SK-N-MC (cell line): ENCODE measurements at regions not wholly inside any gene's neighbourhood (a gene's known extent, or its start where the extent isn't known, plus 50 kb on each side); places are given as distances from the start of the nearest gene placed in this dataset.
"Not testable (repeated sequence)": the region's sequence is repeated elsewhere in the genome, so short reads cannot be mapped to it uniquely, and the experiment has no call there.

Source experiments
- DNase-seq: peaks from one replicate; pipeline ENCODE4 v3.0.0-alpha.2; 2011; ENCODE audit warnings: low read depth, low spot score
- H3K27ac ChIP-seq: fragments of 200-600 bp; sonication (generic); 2 replicates; pipeline ENCODE4 v1.5.1; 2016; ENCODE audit warnings: mixed run types
- H3K36me3 ChIP-seq: fragments of 200-600 bp; sonication (generic); 2 replicates; pipeline ENCODE4 v1.6.1; 2017; ENCODE audit warnings: antibody characterized with exemption, low read length, mixed read lengths; ENCODE audit not compliant: insufficient read depth
- H3K4me3 ChIP-seq: fragments of 200-600 bp; sonication (generic); 2 replicates; pipeline ENCODE4 v1.5.1; 2016
- H3K9ac ChIP-seq: fragments of 200-600 bp; sonication (generic); 2 replicates; pipeline ENCODE4 v1.8.0; 2017; ENCODE audit warnings: mixed run types, mixed read lengths; ENCODE audit not compliant: insufficient read length
- H3K9me3 ChIP-seq: fragments of 200-600 bp; sonication (generic); 2 replicates; pipeline ENCODE4 v1.6.1; 2017; ENCODE audit warnings: low read depth, mild to moderate bottlenecking, antibody characterized with exemption, low read length, moderate library complexity, mixed read lengths
- EZH2 ChIP-seq: fragments of 200-600 bp; sonication (generic); IDR thresholded peaks from one replicate; pipeline ENCODE4 v1.6.1; 2017; ENCODE audit warnings: antibody characterized with exemption
- FOXP2 ChIP-seq: optimal IDR thresholded peaks from 2 replicates; pipeline ENCODE3; 2011; ENCODE audit warnings: mild to moderate bottlenecking, moderate library complexity; ENCODE audit not compliant: insufficient read depth; ENCODE audit errors: extremely low read length, control extremely low read depth
- POLR2AphosphoS5 ChIP-seq: IDR thresholded peaks from 2 replicates; pipeline ENCODE4 v1.6.1; 2012; ENCODE audit warnings: mild to moderate bottlenecking, low read depth, low read length, borderline replicate concordance

DNA sequence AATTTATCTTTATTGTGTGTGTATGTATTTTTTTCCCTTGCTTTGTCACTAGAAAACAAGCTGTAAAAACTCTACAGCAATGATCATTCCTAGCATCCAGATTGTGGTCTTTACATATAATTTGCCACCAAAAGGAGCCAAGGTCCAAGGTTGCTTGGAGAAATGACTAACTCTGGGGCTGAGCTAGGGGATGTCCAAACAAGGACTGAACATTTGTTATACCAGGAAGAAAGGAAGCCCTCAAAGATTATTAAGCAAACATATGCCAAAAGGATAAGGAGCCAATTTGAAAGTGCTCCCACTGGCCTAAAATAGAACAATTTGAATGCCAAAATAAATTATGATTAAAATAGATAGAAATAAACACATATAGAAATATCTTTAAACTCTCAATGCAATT is 293.3 kb downstream of the ZIC1 start:
- H3K27ac ChIP-seq: no peak overlapping the region

DNA sequence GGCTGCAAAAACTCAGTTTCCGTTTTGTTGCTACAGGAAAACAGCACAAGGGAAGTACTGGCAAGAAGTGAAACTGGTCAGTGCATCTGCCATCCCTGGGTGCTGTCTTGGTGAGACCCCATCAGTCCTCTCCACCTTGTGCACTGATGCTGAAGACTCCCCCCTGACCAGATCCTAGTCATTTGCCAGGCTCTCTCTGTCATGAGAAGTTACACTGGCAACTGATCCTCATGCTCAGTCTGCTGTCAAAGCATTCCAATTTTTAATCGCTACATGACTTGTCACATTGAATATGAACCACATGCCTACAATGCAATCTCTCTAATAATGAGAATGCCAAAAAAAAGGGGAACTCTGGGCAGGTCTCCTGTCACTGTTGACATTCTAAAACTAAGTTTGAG is 296.5 kb downstream of the ZIC1 start:
- Histone ChIP-seq H3K4me3 (no peak overlapping the region), H3K9me3 (no peaks in the 10 kb centered on the region), H3K36me3 (no peaks in the 10 kb centered on the region), H3K9ac (no peak overlapping the region), H3K27ac (no peak overlapping the region)
- TF ChIP-seq POLR2AphosphoS5 (no peak), EZH2 (no peak), FOXP2 (no peak)
- DNase-seq: no peak

More for the DNA sequence above, 293.3 kb downstream of the ZIC1 start:
- Histone ChIP-seq H3K4me3 (no peak overlapping the region), H3K36me3 (no peaks in the 10 kb centered on the region), H3K9ac (no peak overlapping the region), H3K9me3 (no peaks in the 10 kb centered on the region)
- DNase-seq: no peak
- TF ChIP-seq POLR2AphosphoS5 (no peak), EZH2 (no peak), FOXP2 (no peak)

DNA sequence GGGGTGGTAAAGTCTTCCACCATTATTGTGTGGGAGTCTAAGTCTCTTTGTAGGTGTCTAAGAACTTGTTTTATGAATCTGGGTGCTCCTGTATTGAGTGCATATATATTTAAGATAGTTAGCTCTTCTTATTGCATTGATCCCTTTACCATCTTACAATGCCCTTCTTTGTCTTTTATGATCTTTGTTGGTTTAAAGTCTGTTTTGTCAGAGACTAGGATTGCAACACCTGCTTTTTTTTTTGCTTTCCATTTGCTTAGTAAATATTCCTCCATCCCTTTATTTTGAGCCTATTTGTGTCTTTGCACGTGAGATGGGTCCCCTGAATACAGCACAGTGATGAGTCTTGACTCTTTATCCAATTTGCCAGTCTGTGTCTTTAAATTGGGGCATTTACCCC is 301.6 kb downstream of the ZIC1 start:
- H3K36me3 ChIP-seq, H3K4me3 ChIP-seq, DNase-seq, H3K9me3 ChIP-seq, H3K9ac ChIP-seq, H3K27ac ChIP-seq: not testable (repeated sequence)

DNA sequence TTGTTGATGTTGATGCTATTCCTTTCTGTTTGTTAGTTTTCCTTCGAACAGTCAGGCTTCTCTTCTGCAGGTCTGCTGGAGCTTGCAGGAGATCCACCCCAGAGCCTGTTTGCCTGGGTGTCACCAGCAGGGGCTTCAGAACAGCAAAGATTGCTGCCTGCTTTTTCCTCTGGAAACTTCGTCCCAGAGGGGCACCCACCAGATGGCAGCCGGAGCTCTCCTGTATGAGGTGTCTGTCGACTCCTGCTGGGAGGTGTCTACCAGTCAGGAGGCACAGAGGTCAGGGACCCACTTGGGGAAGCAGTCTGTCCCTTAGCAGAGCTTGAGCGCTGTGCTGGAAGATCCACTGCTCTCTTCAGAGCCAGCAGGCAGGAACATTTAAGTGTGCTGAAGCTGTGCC is 303.2 kb downstream of the ZIC1 start:
- no peak overlapping the region for H3K4me3 ChIP-seq
- H3K9ac ChIP-seq: no peak overlapping the region
- no peak overlapping the region for H3K27ac ChIP-seq
- TF ChIP-seq FOXP2 (no peak), EZH2 (no peak), POLR2AphosphoS5 (no peak)
- H3K36me3 ChIP-seq: no peaks in the 10 kb centered on the region
- no peak for DNase-seq
- no peaks in the 10 kb centered on the region for H3K9me3 ChIP-seq

DNA sequence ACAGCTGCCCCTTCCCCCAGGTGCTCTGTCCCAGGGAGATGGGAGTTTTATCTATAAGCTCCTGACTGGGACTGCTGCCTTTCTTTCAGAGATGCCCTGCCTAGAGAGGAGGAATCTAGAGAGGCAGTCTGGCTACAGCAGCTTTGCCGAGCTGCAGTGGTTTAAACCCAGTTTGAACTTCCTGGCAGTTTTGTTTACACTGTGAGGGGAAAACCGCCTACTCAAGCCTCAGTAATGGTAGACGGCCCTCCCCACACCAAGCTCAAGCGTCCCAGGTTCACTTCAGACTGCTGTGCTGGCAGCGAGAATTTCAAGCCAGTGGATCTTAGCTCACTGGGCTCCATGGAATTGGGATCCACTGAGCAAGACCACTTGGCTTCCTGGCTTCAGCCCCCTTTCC is 303.6 kb downstream of the ZIC1 start:
- H3K27ac ChIP-seq, DNase-seq, H3K36me3 ChIP-seq, H3K9ac ChIP-seq, H3K4me3 ChIP-seq, H3K9me3 ChIP-seq: not testable (repeated sequence)

DNA sequence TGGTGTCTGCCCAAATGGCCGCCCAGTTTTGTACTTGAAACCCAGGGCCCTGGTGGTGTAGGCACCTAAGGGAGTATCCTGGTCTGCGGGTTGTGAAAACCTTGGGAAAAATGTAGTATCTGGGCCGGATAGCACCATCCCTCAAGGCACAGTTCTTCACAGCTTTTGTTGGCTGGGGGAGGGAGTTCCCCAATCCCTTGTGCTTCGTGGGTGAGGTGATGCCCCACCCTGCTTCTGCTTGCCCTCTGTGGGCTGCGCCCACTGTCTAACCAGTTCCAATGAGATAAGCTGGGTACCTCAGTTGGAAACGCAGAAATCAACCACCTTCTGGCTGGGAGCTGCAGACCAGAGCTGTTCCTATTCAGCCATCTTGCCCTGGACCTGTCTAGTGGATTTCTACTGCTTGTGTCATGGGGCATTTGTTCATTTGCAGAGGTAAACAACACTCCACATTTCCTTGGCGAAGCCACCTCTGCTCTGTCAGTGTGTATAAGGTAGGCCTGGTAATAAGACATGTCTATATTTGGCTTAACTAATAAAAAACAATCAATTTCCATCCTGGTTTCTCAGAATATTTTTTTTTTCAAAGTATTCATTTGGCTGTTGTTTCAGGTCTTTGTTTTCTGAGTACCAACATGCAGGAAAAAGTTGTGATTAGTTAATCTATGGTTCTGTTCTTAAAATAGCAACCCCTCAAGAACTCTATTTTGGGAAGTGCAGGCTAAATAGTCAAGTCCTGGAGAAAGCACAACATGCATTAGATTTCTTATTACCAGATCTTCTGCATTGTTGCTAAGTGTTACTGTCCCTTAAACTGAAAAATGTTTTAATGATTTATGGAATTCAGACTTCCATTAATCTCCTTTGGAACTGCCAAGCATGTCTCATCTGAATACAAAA is 304.3 kb downstream of the ZIC1 start:
- no peak overlapping the region for H3K9ac ChIP-seq
- H3K36me3 ChIP-seq: no peaks in the 10 kb centered on the region
- H3K27ac ChIP-seq: no peak overlapping the region
- no peak overlapping the region for H3K4me3 ChIP-seq
- H3K9me3 ChIP-seq: no peaks in the 10 kb centered on the region
- DNase-seq: no peak
- no peak for TF ChIP-seq EZH2
- no peak for TF ChIP-seq POLR2AphosphoS5
- TF ChIP-seq FOXP2: no peak

DNA sequence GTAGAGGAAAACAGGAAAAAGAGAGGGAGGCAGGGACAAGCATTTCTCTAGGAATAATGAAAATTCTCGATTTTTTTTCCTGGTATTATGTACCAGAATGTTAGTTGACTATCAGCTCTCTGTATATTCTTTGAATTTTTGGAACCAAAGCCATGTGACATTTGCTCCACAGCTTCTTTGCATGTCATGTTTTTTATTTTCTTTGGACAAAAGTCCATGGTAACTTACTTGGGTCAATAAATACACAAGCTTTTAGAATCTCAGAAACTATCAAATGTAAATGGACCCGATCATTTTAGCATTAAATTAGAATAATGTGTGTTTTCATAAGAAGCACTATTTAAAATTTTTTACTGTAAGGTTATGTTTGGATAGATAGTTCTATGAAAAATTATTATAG is 320.5 kb downstream of the ZIC1 start:
- Histone ChIP-seq H3K27ac (no peak overlapping the region), H3K9ac (no peak overlapping the region), H3K9me3 (no peaks in the 10 kb centered on the region), H3K4me3 (no peak overlapping the region), H3K36me3 (no peaks in the 10 kb centered on the region)
- no peak for DNase-seq
- TF ChIP-seq POLR2AphosphoS5: no peak
- TF ChIP-seq FOXP2: no peak
- no peak for TF ChIP-seq EZH2

DNA sequence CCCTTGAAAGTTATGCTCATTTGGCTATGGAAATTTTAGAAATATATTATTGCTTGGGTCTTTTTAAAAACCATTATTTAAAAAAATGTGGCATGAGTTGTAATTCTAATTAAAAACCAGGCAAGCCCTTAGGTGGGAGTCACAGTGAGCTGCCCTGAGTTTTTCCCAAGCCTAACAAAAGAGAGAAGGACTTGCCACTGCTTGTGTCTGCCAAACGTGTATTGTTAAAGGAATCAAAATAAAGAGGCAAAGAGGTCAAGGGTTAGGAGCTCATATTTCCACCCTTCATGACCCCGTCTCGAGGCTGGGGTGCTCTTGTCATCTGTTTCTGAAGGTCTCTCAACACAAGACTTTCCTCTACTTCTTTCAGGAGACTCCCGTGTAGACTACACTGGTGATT is 321.1 kb downstream of the ZIC1 start:
- Histone ChIP-seq H3K36me3 (no peaks in the 10 kb centered on the region), H3K27ac (no peak overlapping the region), H3K9me3 (no peaks in the 10 kb centered on the region), H3K4me3 (no peak overlapping the region), H3K9ac (no peak overlapping the region)
- DNase-seq: no peak
- TF ChIP-seq EZH2 (no peak), FOXP2 (no peak), POLR2AphosphoS5 (no peak)

DNA sequence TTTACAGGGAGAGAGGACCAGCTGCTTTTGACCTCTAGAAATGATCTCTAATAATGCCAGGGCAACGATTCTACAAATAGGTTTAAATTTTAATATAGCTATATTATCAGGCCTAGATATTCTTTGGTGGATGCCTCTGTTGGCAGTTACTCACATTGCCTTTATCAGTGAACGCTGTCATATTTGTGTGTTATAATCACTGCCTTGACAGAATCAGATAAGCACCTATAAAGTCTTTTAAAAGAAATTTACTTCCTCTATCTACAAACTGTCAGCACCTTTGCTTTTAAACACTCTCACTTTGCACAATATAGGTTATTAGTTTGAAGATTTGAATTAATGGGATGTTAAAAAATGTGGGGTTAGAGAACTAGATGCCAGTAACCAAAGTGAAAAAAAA is 324.1 kb downstream of the ZIC1 start:
- Histone ChIP-seq H3K27ac (no peak overlapping the region), H3K9me3 (no peaks in the 10 kb centered on the region), H3K9ac (no peak overlapping the region), H3K36me3 (no peaks in the 10 kb centered on the region), H3K4me3 (no peak overlapping the region)
- no peak for TF ChIP-seq FOXP2
- no peak for TF ChIP-seq POLR2AphosphoS5
- TF ChIP-seq EZH2: no peak
- no peak for DNase-seq
